ENCODE measurements at regions not wholly inside any gene's neighbourhood (a gene's known extent, or its start where the extent isn't known, plus 50 kb on each side); places are given as distances from the start of the nearest gene placed in this dataset.

DNA sequence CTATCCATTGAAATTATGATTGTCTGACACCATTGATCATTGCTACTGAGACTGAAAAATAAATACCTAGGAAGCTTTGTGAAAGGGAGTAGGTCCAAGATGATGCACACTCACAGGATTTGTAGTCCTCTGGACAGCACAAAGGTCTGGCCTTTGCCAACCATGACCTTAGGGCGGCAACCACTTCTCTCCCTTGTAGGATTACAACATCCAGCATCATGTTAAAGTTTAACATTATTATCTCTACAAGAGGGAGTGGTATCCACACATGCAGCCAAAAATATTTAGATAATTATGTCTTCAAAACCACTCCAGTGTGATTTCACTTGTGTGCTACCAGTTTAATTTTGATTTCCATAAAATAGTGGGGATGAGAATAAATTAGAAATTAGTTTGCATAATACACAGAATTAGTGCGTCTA is 51.1 kb upstream of the NHSL1 start:
- no peak for DNase-seq (ENCODE audit: low spot score)

DNA sequence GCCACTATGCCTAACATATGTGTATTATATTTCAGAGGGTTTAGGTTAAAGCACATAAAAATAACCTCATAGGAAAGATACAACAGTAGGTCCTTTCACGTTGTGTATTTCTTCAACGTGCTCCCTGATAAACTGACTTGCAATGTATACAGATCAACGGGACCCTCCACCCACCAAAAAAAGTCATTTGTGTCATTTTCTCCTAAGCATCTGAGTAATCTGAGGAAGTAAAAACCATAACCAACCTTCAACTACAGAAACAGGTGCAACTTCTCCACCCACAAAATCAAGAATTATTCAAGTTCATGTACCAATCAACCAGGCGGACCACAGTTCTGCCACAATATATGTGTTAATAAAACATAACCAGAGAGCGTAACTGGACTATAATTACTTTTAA is 54.9 kb upstream of the NHSL1 start:
- no peak for DNase-seq (ENCODE audit: low spot score)

DNA sequence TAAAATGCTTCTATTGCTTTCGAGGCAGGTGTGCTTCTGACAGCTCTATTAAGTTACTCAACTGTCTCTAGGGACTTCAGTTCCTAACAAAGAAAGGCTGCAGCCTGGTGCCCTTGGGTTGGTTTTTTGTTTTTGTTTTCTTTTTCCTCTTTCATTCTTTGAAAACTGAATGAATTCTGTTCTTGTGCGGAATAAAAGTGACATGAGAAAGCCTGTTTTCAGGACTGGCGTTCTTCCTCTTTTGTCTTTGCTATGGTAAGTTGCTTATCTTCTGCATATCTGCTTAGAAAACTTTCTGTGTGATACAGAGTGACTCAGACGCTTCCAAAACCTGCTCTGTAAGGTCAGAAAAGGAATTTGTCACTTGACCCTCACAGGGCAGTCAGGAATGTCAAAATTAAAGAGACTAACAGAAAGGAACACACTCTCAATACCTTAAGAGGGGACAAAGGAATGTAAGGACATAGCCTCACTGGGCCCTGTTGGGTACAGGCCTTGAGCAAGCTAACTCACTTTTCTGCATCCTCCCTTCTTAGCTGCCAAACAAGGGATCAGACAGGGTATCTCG is 56.2 kb upstream of the NHSL1 start:
- no peak for DNase-seq (ENCODE audit: low spot score)

DNA sequence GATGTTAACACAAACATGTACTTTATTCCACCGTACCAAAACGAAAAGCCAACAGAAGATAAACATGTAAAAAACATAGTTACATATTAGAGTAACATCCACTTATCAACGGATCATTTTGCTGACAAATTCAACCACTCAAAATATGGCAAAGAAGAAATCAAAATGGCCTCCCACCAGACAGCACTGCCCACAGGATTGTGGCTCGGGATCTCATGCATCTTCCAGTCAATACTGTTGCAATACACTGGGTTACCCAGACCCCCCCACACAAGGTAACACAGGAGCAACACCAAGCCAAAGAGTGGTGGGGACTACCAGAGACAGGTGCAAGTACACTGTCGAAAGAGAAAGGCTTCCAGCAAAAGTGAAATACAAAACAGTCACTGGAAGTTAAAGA is 57.9 kb upstream of the NHSL1 start:
- no peak for DNase-seq (ENCODE audit: low spot score)

DNA sequence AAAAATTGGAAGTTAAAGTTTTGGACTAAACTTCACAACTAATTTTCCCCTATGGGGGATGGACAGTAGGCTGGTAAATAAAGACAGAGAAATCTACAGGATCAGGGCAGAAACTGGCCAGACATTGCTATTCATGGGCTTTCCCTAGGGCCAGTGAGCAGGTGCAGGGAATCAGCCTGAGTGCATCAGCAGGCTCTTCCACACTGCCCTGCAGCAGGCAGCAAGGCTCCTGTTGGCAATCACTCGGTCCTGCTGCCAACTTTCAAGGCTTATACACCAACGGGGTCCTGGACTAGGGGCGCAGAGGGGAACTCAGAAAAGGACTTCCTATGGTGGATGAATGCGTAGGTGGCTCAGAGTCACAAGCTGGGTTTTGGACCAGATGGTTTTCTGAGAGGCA is 59.8 kb upstream of the NHSL1 start:
- DNase-seq (ENCODE audit: low spot score), result no peak

DNA sequence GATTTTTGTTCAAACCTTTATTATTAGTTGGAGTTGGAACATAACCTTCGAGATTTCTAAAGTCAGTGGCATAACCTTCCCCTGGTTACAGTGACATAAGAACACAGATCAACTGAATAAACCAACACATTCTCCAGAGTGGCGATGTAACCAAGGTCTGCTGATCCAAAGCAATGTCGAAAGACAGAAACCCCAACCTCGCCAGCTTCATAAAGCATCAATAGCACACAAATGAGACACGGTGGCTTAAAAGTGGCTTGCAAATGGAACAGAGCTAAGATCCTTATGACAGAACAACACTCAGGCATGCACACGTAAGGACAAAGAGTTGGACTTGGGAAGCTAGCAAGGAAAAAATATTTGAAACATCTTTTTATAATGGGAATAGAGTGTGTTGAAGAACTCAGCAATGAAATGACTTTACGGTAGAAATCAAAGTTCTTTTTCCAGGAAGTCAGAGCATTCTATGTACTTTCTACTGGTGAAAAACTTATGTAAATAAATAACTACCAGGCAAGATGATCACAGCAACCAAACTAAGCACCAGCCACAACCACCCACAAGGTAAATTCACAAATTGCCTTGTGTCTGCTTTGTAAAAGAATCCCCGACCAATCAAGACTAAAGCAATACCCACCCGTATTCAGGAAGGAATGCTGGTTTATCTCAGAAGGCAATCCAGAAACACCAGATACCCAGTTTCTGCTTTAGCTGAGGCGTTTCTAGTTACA is 61.0 kb upstream of the NHSL1 start:
- DNase-seq (ENCODE audit: low spot score), result no peak

DNA sequence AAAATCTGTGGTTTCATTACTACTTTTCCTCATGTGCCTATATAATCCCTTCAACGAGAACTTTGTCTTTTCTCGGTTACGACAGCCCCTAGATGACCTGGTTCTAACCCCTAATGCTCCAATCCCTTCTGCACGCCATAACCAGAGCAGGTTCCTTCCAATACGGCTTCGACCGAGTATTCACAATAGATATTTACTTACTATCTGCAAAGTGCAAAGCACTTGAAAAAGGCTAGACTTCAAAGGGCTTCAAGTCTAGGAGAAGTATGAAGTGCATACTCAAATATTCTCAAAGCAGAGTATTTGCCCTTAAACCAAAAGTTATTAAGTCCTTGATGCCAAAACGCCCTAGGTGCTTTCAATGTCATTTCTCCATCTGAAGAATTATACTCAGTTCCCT is 63.4 kb upstream of the NHSL1 start:
- no peak for DNase-seq (ENCODE audit: low spot score)

DNA sequence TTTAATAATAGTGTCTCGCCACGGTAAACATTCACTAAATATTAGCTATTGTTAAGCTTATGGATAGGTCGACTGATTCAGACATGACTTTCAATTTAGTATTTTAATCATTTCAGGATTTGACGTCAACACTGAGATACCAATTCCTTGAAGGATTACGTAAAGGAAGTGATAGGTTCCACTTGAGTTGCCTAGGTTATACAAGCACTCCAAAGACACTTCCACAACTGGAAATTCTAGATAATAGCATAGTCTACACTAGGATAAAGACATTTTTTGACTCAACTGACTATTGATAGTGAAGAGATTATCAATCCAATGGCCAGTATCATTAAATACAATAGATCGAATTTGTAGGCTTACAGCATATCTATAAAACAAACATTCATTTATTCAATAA is 63.9 kb upstream of the NHSL1 start:
- no peak for DNase-seq (ENCODE audit: low spot score)

DNA sequence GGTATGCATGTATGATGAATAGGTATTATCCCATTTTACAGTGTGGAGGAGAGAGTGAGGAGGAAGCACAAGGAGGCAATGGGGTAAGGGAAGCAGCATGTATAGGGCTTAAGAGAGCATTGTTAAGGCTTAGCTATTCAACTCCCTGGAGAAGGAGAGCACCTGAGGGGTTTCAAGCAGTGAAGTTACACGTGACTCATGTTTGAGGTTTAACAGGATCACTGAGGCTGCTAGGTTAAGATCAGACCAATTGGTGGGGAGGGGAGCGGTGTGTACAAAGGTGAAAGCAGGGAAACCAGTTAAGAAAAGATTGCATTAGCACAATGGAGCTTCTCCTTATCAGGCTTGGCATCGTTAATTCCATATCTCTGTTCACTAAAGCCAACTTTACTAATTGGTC is 64.4 kb upstream of the NHSL1 start:
- no peak for DNase-seq (ENCODE audit: low spot score)

DNA sequence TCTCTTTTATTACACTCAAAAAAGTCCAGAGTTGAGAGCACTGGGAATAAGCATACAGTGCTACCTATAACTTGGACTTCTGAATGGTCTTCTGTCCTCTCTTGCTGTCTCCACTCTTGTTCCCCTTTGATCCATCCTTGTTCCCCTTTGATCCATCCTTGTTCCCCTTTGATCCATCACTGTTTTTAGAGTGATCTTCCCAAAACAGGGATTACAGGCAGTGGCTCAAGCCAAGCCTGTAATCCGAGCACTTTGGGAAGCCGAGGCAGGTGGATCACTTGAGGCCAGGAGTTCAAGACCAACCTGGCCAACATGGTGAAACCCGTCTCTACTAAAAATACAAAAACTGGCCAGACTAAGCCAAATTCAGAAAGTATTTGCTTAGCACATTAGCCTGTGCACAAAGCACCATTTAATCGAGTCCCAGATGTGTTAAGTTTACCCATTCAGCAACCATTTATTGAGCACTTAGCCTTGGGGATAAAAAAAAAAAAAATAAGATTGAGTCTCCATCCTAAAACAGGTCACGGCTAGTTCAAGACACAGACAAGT is 65.0 kb upstream of the NHSL1 start:
- DNase-seq (ENCODE audit: low spot score), result no peak

DNA sequence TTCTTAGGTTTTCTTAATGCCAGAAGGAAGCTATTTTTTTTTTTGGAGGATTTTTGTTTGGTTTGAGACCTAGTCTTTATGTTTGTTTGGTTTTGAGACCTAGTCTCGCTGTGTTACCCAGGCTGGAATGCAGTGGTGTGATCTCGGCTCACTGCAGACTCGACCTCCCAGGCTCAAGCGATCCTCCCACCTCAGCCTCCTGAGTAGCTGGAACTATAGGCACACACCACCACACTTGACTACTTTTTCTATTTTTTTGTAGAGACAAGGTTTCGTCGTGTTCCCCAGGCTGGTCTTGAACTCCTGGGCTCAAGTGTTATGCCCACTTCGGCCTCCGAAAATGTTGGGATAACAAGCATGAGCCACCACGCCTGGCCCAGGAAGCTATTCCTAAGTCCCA is 67.8 kb upstream of the NHSL1 start:
- no peak for DNase-seq (ENCODE audit: low spot score)

DNA sequence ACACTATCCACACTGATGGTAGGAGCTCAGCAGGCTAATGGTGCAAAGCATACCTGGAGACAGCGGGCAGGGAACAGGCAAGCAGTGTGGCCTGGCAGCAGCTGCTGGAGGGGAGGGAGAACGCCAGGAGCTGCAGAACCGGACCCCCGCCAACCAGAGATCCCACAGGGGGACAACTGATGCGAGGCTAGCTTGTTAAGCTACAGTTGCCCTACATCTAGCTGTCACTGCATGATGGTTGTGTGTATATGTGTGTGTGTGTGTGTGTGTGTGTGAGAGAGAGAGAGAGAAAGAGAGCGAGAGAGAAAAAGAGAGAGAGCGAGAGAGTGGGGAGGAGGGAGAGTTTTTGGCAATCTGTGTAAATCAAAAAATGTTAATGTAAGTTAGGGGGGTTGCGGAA is 69.7 kb upstream of the NHSL1 start:
- no peak for DNase-seq (ENCODE audit: low spot score)

DNA sequence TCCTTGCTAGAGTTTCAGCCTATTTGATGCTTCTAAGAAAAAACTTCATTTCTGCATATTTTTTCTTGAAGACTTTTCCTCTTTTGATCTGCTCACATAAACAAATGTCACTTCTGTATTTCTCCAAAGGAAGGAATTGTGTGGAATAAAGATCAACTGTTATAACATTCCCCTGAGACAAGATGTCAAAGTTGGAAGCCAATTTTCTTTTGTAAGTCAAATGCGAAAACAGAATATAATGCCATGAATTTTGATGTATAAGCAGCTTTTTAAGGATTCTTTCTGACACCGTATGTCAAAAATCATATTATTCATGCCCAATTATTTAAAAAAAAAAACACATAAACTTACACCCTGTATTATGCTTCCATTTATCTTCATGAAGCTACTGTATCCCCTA is 70.3 kb upstream of the NHSL1 start:
- DNase-seq (ENCODE audit: low spot score), result no peak

DNA sequence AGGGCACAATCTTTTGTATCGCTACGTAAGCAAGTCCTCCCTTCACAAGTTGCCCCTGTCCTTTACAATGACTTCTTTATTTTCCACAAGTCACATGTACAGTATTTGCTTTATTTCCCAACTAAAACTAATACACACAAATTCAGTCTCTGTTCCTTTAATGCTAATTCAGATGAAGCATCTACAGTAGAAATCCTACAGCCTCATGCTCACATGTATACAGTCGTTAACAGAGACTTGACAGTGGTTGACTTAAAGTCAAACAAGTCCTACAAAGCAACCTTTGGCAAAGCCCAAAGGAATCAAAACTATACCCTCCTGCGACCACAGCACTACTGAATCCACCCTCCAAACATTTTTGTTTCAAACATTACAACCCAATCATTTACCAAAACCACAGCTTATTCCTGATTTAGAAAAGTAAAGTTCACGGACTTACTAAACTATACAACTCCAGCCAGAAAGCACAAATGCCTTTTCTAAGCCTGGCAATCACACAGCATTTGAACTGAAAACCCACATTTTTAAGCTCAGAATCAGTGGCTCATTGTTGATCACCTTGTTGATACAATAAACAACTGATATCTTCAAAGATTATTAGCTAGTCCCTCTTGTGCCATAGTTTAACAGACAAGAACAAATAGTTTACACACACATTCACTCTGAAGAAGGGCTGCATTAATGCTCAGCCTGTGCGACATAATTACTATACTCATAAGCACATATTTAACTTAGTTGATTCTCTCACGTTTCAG is 70.9 kb upstream of the NHSL1 start:
- DNase-seq (ENCODE audit: low spot score), result no peak

DNA sequence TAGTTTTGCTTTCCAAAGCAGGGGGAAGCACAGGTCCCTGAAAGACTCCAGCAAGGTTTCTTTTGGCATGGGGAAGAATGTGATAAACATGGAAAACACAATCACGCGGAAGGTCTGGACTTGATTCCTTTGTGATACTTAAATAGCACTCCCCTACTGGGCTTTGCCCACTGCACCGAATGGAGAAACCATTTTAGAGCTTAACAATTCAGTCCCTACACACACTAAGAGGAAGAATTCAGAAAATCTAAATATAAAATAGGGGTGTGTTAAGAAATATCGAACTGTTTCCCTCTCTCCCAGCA is 71.4 kb upstream of the NHSL1 start:
- no peak for DNase-seq (ENCODE audit: low spot score)

DNA sequence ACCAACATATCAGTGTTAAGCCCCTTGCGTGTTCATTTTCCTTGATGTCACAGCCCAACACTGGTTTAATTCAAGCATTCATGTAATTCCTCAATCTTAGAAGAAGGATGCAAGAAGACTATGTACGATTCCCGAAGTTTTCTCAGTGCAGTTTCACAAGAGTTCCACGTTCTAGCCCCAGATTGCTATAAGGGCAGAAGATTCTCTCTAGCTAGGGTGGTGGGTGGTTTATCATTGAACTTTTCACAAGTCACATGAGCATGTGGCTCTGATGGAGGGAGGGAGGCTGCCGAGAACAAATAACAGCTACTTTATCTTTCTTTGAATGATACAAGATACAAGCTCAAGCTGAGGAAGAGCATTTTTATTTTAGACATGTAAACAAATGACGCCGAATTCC is 71.9 kb upstream of the NHSL1 start:
- no peak for DNase-seq (ENCODE audit: low spot score)

DNA sequence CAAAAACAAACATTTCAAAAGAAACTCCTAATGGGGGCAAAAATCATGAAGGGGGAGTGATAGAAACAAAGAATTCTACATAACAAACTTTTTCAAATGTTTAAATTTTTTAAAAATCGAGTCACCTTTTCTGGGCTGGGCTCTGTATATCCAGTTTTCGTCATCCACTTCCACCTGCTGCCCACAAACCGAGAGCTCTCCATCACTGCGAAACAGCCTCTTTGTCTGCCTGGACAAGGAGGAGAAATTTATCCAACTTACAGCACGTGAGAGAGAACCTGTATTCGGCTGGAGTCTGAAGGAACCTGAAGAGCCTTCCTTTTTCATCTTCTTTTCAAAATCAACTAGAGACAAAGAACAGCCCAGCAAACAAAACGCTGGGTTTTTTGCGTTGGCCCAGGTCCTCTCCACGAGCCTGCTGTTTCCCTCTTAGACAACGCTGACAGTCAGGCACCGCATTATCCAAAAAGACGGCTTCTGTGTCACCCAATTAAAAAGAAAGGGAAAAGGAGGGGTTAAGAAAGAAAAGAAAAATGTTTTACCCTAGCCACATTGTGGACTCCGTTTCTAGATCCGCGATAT is 72.4 kb upstream of the NHSL1 start:
- no peak for DNase-seq (ENCODE audit: low spot score)

DNA sequence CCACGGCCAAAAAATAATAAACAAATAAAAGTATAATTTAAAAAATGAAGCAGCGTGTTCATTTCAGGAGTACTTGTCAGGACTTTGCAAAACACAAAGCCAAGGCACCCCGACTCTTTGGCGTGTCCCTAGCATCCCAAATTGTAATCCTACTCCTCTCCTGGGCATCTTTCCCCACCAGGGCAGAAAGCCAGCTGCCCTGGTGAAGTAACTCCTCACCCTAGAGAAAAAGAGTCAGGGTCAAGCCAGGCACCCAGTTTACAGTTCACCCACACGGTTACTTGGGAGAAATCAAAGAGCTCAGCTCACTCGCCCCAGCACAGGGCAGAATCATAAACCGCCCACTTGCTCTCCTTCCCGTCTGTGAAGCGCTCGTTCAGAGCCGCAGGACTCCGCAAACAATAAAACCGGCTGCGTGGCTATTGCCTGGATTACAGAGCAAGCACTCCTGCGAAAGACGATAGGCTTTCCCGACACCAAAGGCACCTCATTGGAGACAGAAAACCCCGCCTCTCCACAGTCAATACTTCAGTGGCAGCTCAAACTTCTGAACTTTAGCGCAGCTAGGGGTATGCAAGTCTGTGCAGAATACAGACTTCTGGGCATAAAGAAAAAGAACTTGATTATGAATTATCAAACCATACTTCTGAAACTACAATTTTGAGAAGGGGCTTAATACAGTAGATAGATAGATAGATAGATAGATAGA is 73.0 kb upstream of the NHSL1 start:
- DNase-seq (ENCODE audit: low spot score), result no peak

DNA sequence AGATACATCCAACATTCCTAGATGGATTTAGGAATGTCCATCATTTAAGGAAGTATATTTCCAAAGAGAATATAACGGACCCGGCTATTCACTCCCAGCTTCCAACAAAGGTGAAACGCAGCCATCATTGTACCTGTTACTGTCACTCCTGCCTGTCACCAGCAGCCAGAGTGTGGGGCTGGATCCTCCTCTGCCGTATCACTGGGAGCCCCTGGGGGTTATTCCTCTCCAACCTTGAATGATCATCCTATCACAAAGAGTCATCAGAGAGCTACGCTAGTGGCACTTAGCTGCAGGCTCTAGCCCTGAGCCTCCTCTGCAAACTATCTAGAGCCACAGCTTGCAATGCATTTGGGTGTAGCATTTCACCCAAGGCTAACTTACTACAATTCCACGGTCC is 73.6 kb upstream of the NHSL1 start:
- no peak for DNase-seq (ENCODE audit: low spot score)

DNA sequence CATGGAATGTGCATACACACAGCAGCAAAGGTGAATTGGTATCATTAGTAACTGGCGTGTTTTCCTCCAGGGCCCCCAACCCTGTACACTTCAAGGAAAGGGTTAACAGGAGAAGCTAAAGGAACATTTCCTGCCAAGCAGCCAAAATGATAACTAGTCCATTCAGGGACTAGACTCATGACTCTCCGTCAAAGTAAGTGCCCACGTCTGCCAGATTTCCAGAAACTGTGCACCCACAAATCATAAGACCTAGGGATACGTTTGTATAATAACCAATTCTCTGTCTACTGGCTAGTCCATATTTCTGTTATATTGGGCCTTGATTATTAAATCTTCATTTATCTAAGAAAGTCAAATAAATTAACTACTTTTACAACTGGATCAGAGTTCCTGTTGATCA is 76.0 kb upstream of the NHSL1 start:
- no peak for DNase-seq (ENCODE audit: low spot score)

DNA sequence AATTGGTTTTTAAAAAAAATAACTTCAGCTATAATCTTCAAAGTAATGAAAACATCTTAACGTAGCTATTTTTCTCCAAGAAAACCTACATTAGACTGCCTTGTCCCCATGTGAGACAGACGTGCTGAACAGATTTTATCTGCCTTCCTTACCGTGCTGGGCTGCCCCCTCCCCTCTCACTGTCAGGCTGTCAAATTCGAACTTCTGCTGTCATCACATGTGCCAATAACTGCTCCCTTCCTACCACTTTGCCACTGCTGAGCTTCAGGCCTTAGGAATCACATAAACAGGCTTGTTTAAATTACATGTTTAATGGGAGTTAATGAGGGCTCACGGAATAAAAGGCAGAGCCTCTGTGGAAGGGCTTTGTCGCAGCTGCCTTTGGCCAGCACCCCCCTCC is 77.0 kb upstream of the NHSL1 start:
- no peak for DNase-seq (ENCODE audit: low spot score)
